Nucleus accumbens (tissue), 56 donors: ENCODE measurements at regions not wholly inside any gene's neighbourhood (a gene's known extent, or its start where the extent isn't known, plus 50 kb on each side); places are given as distances from the start of the nearest gene placed in this dataset.
"Not testable (repeated sequence)": the region's sequence is repeated elsewhere in the genome, so short reads cannot be mapped to it uniquely, and the experiment has no call there.

Experiments
- DNase-seq, 56 donors: peaks; one replicate each; lab custom pipeline; 2025; lab: John Stamatoyannopoulos, UW

DNA sequence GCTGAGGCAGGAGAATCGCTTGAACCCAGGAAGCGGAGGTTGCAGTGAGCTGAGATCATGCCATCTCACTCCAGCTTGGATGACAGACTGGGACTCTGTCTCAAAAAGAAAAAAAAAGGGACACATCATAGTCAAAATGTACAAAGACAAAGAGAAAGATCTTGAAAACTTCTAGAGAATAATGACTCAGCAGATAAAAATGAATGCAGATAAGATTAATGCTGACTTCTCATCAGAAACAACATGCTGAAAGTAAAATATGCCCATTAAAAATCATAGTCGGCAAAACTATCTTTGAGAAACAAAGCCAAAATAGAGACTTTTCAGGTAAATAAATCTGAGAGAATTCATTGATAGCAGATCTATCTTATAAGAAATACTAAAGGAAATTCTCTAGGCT lies 271.1 kb upstream of the GPR149 start:
- DNase-seq, result no peak

DNA sequence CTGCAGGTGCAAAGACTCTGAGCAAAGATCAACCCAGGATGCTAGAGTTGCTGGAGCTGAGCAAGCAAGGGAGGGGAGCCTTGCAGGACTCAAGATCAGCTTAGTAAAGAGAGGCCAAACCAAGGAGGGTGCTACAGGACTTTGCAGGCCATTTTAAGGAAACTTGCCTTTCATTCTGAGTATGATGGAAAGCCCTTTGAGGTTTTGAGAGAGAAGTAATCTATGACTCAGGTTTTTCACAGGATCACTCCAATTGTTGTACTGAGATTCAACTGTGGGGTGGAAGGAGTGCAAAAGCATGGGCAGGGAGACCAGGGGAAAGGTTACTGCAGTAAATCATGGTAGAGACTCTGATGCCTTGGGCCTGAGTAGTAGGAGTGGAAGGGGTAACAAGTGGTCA lies 260.4 kb upstream of the GPR149 start:
- DNase-seq, result no peak

DNA sequence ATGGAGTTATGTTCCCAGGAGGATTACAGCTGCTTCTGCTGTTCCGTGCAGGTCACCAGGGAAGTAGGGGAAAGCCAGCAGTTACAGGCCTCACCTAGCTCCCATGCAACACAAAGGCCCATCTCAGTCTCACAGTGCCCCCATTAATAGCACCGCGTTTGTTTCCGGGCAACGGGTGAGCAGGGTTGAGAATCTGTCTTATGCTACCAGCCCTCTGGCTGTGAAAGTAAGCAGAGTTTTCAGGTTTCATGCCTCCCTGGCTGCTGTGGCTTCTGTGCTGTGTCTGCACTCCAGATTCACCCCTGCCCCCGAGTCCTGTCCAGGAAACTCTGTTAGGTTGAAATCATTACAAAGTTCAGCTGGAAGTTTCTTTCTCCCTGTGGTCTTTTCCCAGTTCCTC lies 254.4 kb upstream of the GPR149 start:
- no peak for DNase-seq

DNA sequence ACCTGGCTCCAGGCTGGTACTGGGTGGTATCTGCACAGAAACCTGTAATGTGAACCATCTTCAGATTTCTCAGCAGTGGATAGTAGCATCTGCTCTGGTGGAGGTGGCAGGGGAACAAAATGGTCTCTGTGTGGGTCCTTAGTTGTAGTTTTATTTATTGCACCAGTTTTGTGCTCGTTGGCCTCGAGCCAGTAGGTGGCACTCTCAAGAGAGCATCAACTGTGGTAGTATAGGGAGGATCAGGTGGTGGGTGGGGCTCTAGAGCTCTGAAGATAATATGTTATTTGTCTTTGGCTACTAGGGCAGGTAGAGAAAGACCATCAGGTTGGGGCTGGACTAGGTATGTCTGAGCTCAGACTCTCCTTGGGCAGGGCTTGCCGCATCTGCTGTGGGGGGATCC lies 254.0 kb upstream of the GPR149 start:
- no peak for DNase-seq

DNA sequence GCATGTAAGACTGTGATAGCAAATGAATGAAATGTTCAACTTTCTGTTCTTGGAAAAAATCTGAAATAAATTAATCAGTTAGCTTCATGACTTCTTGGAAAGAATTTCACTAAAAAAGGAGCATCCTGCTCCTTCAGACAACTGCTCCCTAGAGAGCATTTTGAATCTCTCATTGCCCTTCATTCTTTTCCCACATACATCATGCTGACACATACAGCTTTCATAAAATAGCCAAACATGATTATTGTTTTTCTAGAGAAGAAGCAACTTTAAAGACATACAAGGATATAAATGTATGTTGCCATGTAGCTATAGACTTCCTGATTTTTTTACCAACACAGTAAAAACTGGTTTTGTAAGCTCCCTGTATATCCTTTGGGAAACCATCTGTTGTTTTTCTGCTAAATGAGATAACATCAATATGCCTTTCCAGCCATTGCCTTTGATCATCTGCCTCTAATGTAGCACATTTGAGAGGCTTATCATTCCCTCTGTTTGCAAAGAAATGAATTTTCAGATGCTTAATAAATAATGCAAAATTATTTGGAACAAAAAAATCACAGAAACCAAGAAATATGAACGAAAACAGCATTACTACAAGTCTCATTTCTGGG lies 248.2 kb upstream of the GPR149 start:
- DNase-seq, result no peak

DNA sequence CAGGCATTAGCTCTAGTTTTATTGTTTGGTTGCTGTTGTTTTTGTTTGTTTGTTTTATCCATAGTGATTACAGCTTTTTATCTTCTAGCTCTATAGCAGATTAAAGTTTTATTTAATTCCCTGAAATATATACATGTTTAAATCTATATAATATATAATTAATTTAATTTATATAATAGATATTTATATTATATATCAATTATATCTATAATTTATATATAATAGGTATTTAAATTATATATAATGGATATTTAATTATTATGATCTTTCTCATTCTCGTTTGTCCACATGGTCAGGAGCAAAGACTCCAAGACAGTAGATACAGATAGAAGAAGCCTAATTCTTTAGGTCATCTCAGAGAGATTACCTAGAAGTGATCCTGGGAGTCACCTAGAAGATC lies 238.8 kb upstream of the GPR149 start:
- DNase-seq, result no peak

DNA sequence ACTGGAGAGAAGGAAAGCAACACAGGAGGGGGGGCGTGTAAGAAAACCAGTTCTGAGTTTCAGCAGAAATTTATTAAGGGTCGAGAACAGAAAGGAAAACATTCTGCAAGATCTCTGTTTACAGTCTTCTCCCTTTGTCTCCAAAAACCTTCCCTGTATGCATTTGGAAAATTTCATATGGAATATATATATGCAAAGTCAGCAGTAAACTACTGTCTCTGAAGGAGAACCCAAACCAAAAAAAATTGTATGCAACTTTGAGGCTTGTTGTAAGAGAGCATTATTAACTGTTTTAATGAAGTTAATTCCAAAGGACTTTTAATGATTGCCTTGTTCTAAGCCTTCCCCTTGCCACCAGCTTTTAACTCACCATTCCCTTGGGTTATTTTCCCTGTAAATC lies 238.2 kb upstream of the GPR149 start:
- no peak for DNase-seq

DNA sequence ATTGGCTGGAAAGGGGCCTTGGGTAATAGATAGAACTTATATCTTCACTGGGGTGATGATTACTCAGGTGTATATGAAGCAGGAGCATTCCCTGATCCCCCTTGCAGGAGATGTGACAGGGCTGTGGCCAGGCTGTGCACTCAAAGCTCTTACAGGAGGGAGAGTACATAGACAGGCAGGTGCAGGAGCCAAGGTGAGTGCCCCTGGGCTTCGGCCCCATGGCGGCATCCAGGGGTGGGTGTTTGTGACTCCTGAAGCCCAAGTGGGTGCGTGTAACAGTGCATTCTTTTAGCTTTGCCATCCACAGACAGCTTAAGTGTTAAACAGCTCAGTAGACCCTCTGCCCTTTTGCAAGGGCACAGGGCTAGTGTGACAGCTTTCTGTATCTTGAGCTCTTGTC lies 236.6 kb upstream of the GPR149 start:
- no peak for DNase-seq

DNA sequence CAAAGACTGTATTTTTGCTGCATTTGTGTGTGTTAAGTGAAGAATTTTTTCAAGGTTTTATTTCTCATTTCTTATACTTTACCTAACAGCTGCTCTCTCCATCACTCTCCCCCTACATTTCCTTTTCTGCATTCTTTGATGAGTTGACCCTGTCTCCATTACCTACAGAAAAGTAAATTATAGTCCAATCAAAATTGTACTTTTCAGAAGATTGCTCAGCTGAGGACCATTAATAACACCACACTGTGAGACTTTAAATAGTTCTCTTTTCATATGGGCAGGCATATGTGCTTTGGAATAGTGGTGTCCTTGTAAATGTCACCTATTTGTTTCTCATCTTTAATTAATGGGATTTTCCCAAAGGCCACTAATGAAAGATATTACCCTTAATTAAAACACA lies 234.7 kb upstream of the GPR149 start:
- no peak for DNase-seq

DNA sequence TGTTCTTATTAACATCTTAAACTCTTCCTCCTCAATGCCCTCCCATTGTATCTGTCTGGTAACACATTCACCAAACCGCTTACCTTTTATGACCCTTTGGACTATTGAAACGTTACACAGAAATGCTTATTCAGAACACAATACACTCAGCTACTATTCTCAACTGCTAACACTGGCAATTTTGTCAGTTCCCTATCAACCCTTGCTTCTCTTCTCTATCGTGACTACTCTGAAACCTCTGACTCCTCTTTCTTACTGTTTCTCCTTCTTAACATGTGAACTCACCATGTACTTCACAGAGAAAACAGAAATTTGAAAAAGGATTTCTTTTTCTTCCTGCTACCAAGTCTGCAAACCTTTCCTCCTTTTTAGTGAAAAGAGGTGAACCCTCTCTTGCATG lies 232.9 kb upstream of the GPR149 start:
- DNase-seq, result no peak

DNA sequence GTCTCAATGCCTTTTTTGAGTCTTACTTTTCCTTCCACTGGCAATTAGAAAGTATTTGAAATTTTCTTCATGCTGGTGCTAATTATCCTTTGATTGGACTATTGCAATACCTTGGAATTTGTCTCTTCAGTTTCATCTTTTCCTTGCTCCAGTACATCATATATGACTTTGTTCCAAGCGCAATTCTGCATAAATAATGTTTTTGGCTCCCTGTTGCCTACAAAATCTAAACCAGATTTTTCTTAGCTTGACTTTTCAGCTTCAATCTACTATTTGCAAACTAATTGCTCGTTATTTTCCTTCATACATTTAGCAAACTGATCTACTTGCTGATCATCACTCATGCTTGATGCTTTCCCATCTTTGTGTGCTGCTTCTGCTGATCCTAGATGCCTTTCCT lies 230.8 kb upstream of the GPR149 start:
- DNase-seq, result no peak

DNA sequence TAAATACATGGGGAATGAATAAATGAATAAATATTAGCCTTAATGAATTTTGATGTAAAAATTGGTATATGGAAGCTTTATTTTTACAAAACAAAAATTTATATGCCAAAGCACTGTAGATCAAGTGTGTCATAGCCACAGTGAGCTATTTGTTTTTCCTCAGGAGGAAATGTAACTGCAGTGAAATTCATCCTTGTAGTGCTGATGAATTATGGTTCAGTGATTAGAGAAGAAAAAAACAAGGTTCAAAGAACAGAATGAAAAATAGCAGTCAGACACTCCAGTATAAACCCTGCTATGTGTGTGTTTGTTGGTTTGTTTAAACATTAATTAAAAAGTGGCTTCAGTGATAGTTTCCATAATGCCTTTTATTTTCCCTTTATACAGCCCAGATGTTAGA lies 228.0 kb upstream of the GPR149 start:
- DNase-seq, result no peak

DNA sequence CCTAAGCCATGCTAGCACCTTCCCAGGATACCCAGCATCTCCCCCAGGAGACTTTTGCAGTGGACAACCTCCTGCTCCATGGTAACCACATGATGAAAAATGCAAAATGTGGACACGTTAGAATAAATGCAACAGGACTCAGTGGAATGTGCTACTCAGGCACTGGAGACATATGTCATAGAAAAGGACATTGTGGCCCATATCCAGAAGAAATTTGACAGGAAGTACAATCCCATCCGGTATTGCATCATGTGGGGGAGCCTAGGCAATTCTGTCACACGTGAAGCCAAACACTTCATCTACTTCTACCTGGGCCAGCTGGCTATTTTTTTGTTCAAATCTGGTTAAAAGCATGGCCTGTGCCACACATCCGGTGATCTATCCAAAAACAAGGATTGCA lies 227.2 kb upstream of the GPR149 start:
- DNase-seq, result no peak

DNA sequence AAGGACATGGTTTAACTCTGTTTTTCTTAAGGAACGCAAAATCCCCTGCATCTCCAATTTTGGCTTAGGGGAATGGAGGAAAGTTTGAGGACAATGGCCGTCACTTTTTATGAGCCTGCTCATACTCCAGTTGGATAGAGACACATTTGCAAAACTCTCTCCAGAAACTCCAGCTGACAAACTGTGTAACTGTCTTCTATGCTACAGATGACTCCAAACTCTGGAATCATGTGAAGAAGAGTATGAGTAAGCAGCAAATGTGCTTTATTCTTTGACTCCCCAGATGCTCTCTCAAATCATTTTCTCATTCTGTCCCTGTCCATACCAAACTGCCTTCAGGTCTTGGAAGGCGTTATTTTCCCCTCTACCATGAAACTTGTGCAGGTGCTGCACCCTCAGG lies 226.5 kb upstream of the GPR149 start:
- DNase-seq, result no peak

DNA sequence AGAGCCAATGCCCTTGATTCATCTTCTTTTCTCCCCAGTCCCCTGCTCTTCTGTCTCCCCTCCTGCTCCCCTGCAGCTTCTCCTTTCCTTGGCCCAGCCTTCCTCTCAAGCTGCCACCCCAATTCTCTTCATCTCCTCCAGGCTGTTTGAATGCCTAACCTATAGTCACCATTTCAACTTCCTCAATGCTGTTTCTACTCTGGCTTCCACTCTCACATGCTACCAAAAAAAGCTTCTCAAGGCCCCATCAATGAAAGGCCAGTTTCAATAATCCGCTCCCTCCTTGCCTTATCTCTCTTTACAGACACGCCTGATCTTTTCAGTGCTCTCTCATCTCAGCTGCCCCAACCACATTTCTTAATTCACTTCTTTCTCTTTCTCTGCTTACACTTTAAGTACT lies 212.2 kb upstream of the GPR149 start:
- DNase-seq, result no peak

DNA sequence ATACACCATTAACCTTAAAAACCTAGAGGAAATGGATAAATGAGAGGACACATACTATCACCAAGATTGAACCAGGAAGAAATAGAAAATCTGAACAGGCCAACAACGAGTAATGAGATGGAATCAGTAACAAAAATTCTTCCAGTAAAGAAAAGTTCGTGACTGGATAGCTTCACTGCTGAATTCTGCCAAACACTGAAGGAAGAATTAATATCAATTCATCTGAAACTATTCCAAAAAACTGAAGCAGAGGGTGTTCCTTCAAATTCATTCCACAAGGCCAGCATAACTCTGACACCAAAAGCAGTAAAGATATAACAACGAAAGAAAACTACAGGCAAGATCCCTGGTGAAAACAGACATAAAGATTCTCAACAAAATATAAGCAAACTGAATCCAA lies 195.8 kb upstream of the GPR149 start:
- no peak for DNase-seq

DNA sequence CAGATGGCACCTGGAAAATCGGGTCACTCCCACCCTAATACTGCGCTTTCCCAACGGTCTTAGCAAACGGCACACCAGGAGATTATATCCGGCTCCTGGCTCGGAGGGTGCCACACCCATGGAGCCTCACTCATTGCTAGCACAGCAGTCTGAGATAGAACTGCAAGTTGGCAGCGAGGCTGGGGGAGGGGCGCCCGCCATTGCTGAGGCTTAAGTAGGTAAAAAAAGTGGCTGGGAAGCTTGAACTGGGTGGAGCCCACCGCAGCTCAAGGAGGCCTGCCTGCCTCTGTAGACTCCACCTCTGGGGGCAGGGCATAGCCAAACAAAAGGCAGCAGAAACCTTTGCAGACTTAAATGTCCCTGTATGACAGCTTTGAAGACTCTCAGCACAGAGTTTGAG lies 189.6 kb upstream of the GPR149 start:
- DNase-seq, result not testable (repeated sequence)

DNA sequence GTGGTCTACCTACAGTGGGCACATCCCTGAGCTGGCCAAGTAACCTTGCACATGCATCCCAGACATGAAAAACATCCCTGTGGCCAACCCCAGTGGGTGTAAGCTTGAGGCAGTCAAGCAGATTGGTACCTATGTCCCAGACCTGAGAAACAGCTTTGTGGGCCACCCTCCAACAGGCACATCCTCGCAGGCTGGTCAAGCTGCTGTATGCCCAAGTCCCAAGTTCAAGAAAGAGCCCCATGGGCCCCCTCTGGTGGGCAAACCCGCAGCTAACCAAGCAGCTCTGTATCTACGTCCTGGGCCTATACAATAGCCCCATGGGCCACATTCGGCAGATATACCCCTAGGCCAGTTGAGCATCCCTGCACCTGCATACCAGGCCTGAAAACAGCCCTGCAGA lies 186.3 kb upstream of the GPR149 start:
- DNase-seq, result no peak

DNA sequence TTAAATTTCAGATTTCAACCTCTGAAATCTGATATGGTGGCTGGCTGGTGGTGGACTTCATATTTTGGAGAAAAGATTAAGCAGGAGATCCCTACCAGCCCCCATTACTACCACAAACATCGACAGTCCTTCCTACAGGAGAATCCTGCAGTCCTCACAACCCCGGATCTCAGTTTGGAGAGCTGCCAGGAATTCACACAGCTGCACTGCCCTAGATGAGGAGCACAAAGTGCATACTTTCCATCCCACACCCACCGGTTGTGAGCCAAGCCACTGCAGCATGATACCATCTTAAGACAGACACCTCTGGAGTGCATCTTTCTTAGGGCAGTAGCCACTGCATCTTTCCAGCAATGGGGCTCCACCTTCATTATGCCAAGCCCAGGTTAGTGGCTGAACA lies 185.5 kb upstream of the GPR149 start:
- DNase-seq, result no peak

DNA sequence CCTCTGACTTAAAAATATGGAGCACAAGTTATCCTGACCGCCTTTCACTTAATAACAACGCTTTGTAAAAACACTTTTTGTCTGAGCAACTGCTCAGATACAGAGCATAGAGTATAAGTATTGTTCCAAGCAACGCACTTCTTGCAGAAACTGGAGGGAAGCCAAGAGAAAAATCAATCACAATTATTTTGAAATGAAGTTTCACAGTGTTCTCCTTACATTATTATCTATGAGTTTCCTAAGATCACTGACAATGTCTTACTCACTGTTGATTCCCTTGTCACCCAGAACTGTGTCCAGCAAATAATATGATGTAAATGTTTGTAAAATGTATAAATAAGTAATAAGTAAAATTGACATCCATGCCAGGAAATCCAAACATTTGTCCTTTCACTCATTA lies 184.6 kb upstream of the GPR149 start:
- no peak for DNase-seq

DNA sequence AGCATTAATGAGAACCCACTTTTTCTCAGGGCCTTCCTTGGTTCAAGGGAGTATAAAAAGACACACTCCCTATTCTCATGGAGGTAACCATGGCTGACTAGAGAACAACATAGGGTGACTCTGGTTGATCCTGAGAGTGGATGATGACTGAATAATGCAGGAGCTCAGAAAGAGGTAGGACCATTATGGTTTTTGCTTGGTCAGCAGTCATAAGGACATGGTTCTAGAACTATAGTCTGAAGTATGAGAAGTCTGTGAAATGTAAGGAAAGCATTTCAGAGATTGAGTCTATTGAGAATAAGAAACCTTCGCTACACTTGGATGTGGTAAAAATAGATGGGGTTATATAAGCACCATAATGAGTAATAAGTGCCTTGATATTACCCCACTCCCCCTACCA lies 184.1 kb upstream of the GPR149 start:
- no peak for DNase-seq

DNA sequence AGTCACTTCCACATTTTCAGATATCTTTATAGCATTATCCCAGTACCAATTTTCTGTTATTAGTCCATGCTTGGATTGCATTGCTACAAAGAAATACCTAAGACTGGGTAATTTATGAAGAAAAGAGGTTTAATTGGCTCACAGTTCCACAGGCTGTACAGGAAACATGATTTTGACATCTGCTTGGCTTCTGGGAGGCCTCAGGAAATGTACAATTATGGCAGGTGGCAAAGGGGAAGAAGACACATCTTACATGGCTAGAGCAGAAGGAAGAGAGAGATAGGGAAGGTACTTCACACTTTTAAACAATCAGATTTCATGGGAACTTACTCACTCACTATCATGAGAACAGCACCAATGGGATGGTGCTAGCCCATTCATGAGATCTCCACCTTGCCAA lies 172.3 kb upstream of the GPR149 start:
- no peak for DNase-seq

DNA sequence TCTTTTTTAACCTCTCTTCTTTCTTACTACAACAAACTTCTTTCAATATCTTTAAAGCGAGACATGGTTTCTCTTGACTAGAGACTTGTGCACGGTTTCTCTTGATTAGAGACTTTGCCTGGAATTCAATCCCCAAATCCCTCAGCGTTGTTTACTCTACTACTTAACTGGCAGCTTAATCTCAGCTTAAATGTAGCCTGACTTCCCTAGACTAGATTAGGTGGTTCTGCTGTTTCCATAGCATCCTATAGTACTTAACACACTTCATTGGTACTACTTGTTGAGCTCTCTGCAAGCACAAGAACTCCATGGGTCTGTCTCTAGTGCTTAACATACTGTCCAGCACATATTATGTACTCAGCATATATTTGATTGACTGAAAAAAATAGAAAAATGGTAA lies 168.2 kb upstream of the GPR149 start:
- DNase-seq, result no peak
